ENCODE measurements at regions not wholly inside any gene's neighbourhood (a gene's known extent, or its start where the extent isn't known, plus 50 kb on each side); places are given as distances from the start of the nearest gene placed in this dataset.

DNA sequence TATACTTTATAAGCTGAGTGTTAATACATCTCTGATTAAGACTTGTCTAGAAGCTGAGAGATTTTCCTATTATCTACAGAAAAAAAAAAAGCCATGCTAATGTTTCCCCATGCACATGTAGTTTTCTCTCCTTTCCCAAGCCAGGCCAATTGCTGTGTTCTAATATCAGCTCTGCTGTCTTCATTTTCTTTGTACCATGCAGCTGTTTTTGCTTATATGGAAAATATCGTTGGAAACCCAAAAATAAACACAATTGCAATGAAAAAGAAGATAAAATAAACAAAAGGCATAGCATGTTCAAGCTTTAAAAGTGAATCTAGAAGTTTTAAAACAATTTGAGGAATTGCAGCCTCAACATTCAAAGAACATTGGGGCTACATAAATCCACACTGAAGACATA is 817.4 kb upstream of the ACVR2A start:
- H3K4me3 ChIP-seq, result no peak overlapping the region
- no peak overlapping the region for H3K4me2 ChIP-seq
- no peaks in the 10 kb centered on the region for H4K20me1 ChIP-seq (replicated peaks; ENCODE audit: insufficient read depth)
- TF ChIP-seq, protein P1, sequence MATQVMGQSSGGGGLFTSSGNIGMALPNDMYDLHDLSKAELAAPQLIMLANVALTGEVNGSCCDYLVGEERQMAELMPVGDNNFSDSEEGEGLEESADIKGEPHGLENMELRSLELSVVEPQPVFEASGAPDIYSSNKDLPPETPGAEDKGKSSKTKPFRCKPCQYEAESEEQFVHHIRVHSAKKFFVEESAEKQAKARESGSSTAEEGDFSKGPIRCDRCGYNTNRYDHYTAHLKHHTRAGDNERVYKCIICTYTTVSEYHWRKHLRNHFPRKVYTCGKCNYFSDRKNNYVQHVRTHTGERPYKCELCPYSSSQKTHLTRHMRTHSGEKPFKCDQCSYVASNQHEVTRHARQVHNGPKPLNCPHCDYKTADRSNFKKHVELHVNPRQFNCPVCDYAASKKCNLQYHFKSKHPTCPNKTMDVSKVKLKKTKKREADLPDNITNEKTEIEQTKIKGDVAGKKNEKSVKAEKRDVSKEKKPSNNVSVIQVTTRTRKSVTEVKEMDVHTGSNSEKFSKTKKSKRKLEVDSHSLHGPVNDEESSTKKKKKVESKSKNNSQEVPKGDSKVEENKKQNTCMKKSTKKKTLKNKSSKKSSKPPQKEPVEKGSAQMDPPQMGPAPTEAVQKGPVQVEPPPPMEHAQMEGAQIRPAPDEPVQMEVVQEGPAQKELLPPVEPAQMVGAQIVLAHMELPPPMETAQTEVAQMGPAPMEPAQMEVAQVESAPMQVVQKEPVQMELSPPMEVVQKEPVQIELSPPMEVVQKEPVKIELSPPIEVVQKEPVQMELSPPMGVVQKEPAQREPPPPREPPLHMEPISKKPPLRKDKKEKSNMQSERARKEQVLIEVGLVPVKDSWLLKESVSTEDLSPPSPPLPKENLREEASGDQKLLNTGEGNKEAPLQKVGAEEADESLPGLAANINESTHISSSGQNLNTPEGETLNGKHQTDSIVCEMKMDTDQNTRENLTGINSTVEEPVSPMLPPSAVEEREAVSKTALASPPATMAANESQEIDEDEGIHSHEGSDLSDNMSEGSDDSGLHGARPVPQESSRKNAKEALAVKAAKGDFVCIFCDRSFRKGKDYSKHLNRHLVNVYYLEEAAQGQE (IDR thresholded peaks at IDR 0.05; ENCODE audit: unreplicated experiment), result no peak
- TF ChIP-seq, protein P2, sequence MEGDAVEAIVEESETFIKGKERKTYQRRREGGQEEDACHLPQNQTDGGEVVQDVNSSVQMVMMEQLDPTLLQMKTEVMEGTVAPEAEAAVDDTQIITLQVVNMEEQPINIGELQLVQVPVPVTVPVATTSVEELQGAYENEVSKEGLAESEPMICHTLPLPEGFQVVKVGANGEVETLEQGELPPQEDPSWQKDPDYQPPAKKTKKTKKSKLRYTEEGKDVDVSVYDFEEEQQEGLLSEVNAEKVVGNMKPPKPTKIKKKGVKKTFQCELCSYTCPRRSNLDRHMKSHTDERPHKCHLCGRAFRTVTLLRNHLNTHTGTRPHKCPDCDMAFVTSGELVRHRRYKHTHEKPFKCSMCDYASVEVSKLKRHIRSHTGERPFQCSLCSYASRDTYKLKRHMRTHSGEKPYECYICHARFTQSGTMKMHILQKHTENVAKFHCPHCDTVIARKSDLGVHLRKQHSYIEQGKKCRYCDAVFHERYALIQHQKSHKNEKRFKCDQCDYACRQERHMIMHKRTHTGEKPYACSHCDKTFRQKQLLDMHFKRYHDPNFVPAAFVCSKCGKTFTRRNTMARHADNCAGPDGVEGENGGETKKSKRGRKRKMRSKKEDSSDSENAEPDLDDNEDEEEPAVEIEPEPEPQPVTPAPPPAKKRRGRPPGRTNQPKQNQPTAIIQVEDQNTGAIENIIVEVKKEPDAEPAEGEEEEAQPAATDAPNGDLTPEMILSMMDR (conservative IDR thresholded peaks at IDR 0.05; ENCODE audit: low read depth in 2 of 2), result no peak
- TF ChIP-seq, protein P3, sequence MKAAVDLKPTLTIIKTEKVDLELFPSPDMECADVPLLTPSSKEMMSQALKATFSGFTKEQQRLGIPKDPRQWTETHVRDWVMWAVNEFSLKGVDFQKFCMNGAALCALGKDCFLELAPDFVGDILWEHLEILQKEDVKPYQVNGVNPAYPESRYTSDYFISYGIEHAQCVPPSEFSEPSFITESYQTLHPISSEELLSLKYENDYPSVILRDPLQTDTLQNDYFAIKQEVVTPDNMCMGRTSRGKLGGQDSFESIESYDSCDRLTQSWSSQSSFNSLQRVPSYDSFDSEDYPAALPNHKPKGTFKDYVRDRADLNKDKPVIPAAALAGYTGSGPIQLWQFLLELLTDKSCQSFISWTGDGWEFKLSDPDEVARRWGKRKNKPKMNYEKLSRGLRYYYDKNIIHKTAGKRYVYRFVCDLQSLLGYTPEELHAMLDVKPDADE (IDR thresholded peaks at IDR 0.05), result no peak
- TF ChIP-seq EZH2phosphoT487 (IDR thresholded peaks at IDR 0.05; ENCODE audit: unreplicated experiment) (no peak), ZNF331 (CRISPR knock-in tag; IDR thresholded peaks at IDR 0.05; ENCODE audit: low read depth) (no peak), CREB1 (CRISPR knock-in tag; IDR thresholded peaks at IDR 0.05; ENCODE audit: low read depth) (no peak), POLR2AphosphoS5 (IDR thresholded peaks at IDR 0.05; ENCODE audit: low read depth) (no peak), NANOG (IDR thresholded peaks at IDR 0.05; ENCODE audit: borderline replicate concordance) (no peak), EZH2 (IDR thresholded peaks at IDR 0.05; ENCODE audit: low read depth, unreplicated experiment) (no peak), ZNF114 (CRISPR knock-in tag; IDR thresholded peaks at IDR 0.05) (no peak), STAT1 (IDR thresholded peaks at IDR 0.05; ENCODE audit: unreplicated experiment) (no peak), JUNB (IDR thresholded peaks at IDR 0.05; ENCODE audit: unreplicated experiment) (no peak)
- TF ChIP-seq, protein P4, sequence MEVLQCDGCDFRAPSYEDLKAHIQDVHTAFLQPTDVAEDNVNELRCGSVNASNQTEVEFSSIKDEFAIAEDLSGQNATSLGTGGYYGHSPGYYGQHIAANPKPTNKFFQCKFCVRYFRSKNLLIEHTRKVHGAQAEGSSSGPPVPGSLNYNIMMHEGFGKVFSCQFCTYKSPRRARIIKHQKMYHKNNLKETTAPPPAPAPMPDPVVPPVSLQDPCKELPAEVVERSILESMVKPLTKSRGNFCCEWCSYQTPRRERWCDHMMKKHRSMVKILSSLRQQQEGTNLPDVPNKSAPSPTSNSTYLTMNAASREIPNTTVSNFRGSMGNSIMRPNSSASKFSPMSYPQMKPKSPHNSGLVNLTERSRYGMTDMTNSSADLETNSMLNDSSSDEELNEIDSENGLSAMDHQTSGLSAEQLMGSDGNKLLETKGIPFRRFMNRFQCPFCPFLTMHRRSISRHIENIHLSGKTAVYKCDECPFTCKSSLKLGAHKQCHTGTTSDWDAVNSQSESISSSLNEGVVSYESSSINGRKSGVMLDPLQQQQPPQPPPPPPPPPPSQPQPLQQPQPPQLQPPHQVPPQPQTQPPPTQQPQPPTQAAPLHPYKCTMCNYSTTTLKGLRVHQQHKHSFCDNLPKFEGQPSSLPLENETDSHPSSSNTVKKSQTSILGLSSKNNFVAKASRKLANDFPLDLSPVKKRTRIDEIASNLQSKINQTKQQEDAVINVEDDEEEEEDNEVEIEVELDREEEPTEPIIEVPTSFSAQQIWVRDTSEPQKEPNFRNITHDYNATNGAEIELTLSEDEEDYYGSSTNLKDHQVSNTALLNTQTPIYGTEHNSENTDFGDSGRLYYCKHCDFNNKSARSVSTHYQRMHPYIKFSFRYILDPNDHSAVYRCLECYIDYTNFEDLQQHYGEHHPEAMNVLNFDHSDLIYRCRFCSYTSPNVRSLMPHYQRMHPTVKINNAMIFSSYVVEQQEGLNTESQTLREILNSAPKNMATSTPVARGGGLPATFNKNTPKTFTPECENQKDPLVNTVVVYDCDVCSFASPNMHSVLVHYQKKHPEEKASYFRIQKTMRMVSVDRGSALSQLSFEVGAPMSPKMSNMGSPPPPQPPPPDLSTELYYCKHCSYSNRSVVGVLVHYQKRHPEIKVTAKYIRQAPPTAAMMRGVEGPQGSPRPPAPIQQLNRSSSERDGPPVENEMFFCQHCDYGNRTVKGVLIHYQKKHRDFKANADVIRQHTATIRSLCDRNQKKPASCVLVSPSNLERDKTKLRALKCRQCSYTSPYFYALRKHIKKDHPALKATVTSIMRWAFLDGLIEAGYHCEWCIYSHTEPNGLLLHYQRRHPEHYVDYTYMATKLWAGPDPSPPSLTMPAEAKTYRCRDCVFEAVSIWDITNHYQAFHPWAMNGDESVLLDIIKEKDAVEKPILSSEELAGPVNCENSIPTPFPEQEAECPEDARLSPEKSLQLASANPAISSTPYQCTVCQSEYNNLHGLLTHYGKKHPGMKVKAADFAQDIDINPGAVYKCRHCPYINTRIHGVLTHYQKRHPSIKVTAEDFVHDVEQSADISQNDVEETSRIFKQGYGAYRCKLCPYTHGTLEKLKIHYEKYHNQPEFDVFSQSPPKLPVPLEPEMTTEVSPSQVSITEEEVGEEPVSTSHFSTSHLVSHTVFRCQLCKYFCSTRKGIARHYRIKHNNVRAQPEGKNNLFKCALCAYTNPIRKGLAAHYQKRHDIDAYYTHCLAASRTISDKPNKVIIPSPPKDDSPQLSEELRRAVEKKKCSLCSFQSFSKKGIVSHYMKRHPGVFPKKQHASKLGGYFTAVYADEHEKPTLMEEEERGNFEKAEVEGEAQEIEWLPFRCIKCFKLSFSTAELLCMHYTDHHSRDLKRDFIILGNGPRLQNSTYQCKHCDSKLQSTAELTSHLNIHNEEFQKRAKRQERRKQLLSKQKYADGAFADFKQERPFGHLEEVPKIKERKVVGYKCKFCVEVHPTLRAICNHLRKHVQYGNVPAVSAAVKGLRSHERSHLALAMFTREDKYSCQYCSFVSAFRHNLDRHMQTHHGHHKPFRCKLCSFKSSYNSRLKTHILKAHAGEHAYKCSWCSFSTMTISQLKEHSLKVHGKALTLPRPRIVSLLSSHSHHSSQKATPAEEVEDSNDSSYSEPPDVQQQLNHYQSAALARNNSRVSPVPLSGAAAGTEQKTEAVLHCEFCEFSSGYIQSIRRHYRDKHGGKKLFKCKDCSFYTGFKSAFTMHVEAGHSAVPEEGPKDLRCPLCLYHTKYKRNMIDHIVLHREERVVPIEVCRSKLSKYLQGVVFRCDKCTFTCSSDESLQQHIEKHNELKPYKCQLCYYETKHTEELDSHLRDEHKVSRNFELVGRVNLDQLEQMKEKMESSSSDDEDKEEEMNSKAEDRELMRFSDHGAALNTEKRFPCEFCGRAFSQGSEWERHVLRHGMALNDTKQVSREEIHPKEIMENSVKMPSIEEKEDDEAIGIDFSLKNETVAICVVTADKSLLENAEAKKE (CRISPR knock-in tag; IDR thresholded peaks at IDR 0.05), result no peak
- ATAC-seq (no peak), DNase-seq (ENCODE audit: low spot score) (no peak)
- H3K27ac ChIP-seq (ENCODE audit: low read depth), result no peak overlapping the region
- no peaks in the 10 kb centered on the region for H3K9me2 ChIP-seq (ENCODE audit: insufficient read depth)
- Mint-ChIP-seq H3K36me3 (ENCODE audit: low read depth) (peaks cover 5% of the 10 kb centered on the region), H3K4me3 (no peak overlapping the region), H3K27ac (no peak overlapping the region), H3K9me3 (peaks cover 11% of the 10 kb centered on the region), H3K27me3 (ENCODE audit: insufficient read depth, low read depth, poor library complexity) (peaks cover 5% of the 10 kb centered on the region), H3K4me1 (peaks cover 8% of the 10 kb centered on the region)
- H3K36me3 ChIP-seq (ENCODE audit: insufficient read depth), result peaks cover 2% of the 10 kb centered on the region; the same call in 1 of the 2 replicates
- H3K79me2 ChIP-seq (replicated peaks; ENCODE audit: insufficient read depth), result no peaks in the 10 kb centered on the region
- no peak overlapping the region for H2AFZ ChIP-seq
- peaks cover 6% of the 10 kb centered on the region; the same call in 1 of the 2 replicates for H3K4me1 ChIP-seq (ENCODE audit: insufficient read depth)
- no peaks in the 10 kb centered on the region for H3F3A ChIP-seq (replicated peaks; ENCODE audit: low read depth)
- no peaks in the 10 kb centered on the region for H3K27me3 ChIP-seq (ENCODE audit: insufficient read depth)

Measured in GM23338 (cell line).